Esophagus muscularis mucosa (tissue), 2 donors: ENCODE measurements at regions not wholly inside any gene's neighbourhood (a gene's known extent, or its start where the extent isn't known, plus 50 kb on each side); places are given as distances from the start of the nearest gene placed in this dataset.

Source experiments
- POLR2A ChIP-seq: fragments of 450-650 bp; IDR thresholded peaks from one replicate; pipeline ENCODE4 v1.6.1; 2017; ENCODE audit warnings: antibody characterized with exemption, moderate library complexity, mild to moderate bottlenecking, low read depth
- POLR2AphosphoS5 ChIP-seq, 2 donors: sonication (generic); formaldehyde crosslinking; IDR thresholded peaks; one replicate each; pipeline ENCODE4 v1.6.1; 2017; ENCODE audit warnings: antibody characterized with exemption in 2 of 2

GRCh38 chr2:239532859-239533258 is 132.0 kb upstream of the HDAC4 start:
- TF ChIP-seq POLR2AphosphoS5 (IDR thresholded peaks at IDR 0.05) (no peak), POLR2A (no peak)
